ENCODE measurements at regions not wholly inside any gene's neighbourhood (a gene's known extent, or its start where the extent isn't known, plus 50 kb on each side); places are given as distances from the start of the nearest gene placed in this dataset.

DNA sequence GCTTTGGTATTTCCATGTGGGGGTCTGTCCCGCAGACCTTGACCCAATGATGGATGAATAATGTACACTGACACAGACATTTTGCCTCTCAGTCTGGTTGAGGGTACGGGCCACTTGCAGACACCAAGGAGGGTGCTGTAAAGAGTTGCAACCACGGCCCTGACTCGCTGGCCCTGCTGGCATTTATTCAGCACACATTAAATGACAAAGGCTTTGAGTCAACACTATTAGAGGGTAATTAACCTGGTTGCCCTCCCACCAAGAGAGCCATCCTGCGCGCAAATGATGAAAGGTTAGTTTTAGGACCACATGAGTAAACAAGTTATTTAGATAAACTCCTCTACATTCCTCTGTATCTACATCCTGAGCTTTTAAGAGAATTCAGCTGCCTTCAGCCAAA lies 308.9 kb upstream of the MMS22L start:
- no peak for DNase-seq (ENCODE audit: low spot score)

DNA sequence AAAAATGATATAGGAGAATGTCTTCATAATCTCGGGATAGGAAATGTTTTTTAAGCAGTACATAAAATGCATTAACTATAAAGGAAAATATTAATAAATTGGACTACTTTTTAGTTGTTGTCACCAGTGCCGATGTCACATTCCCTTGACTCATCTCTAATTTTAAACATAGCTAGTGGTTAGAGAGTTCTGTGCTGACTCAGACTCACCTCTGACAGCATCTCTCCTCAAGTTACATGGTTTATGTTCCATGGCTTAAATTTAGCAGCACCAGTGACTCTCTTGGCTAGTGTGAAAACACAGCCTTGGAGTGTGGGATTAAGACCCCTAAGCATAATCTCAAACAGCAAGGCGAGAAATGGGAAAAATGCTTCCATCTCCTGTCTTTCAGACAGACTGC lies 311.8 kb upstream of the MMS22L start:
- DNase-seq (ENCODE audit: low spot score) = no peak

DNA sequence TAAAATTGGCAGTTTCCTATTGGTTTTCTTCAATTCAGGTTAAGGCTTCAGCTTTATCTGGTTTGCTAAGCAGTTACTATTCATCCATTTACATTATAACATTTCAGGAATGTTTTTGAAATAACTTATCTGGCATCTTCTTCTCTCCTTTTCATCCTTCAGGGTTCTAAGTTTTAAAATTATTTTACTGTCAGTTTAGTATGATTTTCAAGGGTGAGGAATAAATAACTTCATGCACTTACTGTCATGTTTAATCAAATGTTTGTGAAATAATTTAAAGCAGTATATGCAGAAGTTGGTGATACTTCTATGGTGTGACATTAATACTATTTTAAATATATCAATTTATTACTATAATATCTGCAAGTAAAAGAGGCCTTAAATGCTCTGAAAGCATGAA lies 338.1 kb upstream of the MMS22L start:
- DNase-seq (ENCODE audit: low spot score) = no peak

DNA sequence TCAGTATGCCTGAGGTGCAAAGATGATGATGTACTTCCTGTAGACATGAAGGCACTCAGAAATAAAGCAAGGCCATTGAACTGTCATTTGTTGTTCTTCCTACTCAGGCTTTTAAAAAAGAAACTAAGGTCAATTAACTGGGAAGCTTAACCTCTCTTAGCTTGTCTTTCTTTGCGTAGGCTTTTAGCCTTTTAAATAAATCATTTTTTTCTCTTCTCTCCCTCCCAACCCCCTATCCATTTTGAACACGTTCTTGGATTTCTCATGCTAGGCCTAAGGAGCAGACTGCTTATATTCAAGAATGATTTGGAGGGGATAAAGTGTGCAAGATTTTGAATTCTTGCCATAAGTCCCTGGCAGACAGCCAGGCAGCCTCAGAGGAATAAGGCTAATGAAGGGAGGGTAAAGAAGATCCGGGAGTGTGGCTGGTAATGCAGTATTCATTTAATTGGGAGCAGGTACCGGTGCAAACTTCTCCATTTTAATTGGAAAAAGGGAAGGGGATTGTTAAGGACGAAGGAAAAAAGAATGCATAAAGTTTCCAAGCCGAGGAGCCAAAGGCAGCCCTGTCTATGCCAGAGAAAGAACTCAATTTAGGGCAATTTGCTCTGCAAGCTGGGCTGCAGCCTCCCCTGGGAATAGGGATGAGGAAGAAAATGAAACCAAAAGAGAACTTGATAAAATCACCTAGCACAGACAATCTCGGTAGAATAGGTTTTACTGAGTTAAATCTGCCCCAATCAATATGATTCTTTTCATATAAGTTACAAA lies 343.8 kb upstream of the MMS22L start:
- no peak for DNase-seq (ENCODE audit: low spot score)

DNA sequence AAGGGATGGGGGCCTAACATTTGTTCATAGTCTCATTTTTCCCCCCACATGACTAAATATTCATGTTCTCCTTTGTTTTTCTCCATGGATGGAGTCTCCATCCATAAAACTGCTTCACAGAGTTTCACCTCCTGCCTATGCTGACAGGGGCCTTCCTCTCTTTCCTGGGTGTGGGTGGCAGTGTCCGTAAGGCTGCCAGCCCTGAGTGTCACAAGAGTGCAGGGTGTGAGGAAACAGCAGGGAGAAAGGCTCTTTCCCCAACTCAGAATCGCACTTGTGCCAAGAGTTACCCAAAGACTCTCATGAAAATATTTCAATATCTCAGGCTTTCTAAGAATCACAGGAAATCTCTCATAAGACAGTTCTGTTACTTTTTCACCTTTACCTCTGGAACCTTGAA lies 346.2 kb upstream of the MMS22L start:
- DNase-seq (ENCODE audit: low spot score) = no peak

DNA sequence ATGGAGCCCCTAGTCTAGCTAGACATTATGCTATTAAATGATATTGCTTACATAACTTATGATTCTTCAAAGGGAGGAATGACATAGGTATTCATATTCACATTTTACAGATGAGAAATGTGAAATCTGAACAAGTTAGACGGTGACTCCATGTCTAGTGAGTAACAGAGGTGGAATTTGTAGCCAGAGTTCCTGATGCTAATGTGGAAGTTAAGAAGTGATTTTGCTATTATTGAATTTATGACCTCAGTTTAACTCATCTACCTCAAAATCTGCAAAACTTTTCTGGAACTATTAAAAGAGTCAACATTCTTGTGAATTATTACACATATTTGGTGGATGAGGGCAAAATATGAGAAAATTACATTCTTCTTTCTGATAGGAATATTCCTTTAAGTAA lies 347.6 kb upstream of the MMS22L start:
- DNase-seq (ENCODE audit: low spot score) = no peak

DNA sequence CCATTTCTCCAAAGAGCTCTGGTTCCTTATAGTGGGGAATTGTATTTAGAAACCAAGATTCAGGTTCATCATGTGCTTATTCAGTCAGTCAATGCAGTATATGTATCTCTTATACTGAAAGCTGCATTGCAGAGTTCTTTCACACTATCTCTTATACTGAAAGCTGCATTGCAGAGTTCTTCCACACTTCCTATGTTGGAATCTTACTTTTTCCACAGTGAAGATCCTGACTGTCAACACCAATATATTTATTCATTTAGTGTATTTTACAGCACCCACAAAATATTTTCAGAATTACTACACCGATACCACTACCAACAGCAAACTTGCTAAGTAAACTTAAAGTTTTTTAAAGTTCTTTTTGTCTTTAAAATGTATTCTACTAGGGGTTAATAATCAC lies 349.3 kb upstream of the MMS22L start:
- DNase-seq (ENCODE audit: low spot score) = no peak

DNA sequence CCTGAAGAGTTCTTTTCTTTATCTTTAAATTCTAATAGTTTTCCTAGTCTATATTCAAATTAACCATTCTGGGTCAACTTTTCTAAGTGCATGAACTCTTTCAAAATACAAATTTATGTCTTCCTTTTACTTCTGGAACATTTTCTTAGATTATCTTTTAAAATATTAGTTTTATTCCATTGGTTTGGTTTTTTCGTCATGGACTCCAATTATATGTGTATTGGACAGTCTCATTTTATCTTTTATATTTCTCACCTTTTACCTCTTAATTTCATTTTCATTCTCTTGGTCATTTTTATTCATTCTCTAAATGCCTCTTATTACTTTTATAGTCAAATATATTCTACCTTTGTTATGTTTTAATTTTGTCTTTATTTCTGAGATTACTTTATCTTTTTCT lies 356.7 kb upstream of the MMS22L start:
- DNase-seq (ENCODE audit: low spot score) = no peak

DNA sequence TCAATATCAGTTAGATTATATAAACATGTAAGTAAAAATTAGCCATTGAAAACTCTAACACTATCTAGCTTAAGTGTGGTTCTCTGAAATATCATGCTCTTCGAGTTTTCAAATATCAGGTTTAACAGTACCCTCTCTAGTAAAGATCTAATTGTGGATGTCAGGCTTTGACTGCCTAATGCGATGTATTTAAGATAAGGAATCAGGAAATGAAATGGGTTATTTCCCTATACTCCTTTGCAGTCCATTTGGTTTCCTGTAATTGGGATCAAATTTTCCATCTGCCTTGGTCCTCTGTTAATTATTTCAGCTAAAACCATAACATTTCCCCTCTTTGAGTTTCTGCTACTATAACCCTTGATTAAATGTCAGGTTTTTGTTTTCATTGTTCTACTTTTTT lies 361.3 kb upstream of the MMS22L start:
- DNase-seq (ENCODE audit: low spot score) = no peak

DNA sequence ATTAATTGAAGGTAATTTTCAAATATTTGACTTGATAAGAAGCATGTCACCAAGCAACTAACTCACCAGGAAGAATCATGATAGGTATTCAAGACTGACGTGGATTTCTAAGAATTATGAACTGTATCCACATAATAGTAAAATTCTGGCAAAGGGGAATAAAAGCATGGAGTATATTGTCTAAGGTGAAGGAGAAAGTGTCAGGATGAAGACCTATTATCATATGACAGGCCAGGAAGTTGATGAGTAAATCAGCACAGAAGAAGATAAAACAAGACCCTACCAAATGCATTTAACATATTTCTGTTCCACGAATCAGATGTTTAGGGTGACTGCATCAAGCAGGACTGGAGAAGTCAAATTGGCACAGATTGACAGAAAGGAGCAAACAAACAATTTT lies 362.7 kb upstream of the MMS22L start:
- DNase-seq (ENCODE audit: low spot score) = no peak

DNA sequence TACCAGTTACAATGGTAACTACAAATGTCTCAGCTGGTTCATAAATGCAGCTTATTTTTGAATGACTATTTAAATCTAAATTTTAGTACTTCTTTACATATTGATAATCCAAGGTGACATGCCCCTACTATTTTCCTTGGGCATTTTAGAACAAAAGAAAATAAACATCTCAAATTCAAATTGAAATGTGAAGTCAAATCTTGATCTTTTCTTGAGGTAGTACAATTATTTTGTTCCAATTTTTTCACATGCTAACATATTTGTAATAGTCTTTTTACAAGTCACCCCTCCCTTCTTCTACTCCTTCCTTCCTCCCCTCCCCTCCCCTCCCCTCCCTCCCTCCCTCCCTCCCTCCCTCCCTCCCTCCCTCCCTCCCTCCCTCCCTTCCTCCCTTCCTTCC lies 370.1 kb upstream of the MMS22L start:
- DNase-seq (ENCODE audit: low spot score) = no peak

DNA sequence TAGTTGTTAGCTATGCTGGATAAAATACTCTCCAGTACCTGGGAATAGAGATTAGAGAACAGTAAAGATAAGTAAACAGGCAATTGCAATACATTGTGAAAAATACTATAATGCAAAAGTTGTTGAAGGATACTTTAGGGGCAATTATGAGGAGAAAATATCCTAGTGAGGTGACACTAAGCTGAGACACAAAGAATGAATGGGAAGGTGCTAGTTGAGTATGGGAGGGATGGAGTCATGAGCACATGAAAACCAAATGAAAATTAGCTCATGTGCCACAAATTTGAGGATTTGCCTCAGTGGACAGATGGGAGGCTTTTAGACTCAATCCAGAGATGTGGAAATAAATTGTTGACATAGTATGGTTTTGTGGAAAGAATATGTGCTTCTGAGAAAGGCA lies 370.5 kb upstream of the MMS22L start:
- no peak for DNase-seq (ENCODE audit: low spot score)

DNA sequence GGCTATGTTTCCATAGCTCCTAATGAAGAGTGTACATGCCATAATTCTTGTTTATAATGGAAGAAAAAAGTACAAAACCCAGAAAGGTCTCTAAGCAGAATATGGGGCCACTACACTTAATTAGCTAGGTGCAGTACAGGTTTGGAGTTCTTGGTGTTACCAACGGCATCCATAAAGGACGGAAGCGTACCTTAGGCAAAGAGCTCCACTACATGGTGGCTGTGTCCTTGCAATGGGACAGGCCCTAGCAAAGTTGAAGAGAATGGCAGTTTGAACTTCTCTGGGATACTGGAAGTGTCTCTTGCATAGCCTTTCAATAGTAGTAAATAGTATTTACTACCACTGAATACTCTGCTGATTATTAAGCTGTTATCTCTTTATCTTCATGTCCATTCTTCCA lies 371.7 kb upstream of the MMS22L start:
- DNase-seq (ENCODE audit: low spot score) = no peak

DNA sequence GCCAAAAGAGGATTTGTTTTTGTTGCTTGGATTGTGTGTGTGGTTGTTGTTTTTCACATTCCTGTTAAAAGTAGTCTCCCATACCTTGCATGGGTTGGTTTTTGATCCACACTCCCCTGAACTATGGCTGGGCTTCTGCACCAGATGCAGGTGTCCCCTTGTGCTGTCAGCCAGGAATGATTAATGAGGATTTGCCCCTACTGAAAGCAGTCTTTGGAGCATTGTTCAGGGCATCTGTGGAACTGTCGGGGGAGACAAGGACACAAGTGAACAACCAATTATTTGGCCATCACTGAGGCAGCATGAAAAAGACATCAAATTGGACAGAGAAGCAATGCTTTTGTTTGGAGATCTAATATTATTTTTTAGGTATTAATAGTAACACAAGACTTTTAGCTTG lies 373.2 kb upstream of the MMS22L start:
- DNase-seq (ENCODE audit: low spot score) = no peak

DNA sequence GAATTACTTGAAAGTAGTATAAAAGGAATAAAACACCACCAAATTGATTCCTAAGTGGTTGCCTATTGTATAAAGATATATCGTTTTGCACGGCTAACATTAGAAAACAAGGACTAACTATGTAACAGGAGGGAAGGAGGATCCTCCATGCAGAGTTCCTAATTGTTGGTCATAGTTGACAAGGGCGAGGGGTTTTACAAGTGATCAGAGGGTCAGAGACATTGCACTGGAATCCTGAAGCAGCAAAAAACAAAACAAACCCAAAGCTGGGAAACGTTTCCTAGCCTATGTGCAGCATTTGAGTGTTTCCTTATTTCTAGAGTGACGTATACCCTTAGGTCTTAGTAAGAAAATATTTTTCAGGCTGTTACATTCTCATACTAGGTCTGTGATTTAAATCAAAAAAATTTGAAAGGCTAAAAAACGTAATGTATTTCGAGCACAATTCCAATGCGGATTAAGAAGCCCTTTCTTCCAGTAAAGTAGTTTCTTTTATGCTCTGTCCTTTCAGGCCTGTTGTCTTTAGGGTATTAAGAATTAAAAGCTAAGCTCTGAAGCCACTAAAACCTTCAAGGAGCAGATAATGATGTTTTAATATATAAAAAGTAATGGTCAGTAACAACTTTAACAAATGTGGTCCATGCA lies 373.8 kb upstream of the MMS22L start:
- no peak for DNase-seq (ENCODE audit: low spot score)

DNA sequence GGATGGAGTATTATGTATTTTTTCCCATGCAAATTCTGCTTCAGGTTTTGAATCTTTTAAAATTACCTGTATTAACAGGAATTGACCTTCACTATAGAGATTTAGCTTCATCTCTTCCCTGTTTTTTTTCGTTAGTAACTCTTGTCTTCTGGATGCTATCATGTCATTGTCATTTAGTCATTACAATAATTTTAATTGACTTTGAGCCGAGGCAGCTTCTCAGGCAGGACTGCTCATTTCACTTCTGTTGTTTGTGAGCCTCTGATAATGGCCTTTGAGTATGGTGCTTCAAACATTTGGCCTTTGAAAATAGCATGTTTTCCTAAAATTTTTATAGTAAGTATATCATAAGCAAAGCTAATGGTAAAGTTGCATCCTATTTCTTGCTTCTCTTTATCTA lies 375.1 kb upstream of the MMS22L start:
- no peak for DNase-seq (ENCODE audit: low spot score)

DNA sequence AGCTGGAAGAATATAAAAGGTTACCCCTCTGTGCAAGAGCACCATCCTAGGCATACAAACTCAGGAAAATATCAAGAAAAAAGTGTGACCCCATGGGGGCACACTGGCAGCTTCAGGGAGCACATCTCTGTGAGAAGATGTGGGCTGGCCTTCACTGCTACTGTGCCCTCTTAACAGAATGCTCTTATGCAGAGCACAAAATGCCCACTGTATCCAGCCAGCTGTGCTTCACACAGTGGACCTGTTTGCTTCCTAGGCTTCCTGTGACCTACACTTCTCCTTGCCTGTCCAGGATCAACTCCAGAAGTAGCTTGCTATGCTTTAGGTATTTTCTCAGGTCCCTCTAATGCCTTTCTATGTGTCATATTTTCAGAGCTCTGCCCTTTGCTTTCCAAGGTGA lies 380.2 kb upstream of the MMS22L start:
- DNase-seq (ENCODE audit: low spot score) = no peak

DNA sequence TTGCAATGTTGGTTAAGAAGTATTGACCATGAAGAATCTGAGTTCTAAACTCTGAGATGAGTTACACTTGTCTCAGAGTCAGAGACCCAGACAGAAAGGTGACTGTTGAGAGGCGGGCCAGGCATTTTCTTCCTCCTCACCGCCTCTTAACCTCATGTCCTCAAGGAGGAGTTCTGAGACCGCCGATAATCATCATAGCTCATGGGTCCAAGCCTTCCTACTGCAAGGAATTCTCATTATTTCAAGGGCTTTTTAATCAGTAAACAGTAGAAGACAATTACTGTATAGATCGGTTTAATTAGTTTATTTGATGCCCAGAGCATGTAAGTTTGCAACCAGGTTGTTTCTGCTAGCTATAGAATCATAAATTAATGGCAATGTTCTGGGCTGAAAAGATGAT lies 382.4 kb upstream of the MMS22L start:
- DNase-seq (ENCODE audit: low spot score) = no peak

DNA sequence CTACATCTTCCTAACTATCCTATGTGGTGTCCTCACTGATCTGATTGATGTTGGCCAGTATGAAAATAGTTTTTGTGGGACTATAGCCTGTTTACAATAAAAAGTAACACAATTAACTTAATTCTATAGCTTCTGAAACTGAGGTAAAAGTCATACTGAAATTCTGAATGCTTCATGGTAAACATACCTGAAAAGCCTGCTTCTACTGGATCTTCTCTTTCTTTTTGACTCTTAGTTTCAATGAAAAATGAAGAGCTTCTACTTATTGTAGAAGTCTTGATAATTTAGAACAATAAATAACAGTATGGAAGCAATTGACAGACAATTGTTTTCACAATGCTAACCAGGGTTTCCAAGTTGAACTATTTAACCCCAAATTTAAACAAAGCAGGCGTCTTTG lies 383.9 kb upstream of the MMS22L start:
- DNase-seq (ENCODE audit: low spot score) = no peak

DNA sequence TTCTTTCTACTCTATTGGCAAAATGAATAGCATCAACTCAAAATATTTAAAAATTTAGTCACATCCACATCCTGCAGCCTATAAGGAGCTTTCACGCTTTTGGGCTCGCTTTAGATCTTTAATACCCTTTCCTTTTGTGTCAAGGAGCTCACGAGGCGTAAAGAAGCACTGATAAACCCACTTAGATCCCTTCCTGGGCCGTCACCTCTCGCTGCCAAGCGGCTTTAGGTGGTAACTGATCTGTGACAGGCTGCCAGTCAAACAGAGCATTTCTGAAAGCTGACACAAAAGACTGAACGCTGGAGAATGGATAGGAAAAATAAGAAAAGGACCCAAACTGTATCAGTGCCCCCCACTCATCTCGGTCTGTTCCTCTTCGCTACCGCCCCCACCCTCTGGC lies 385.7 kb upstream of the MMS22L start:
- DNase-seq (ENCODE audit: low spot score) = no peak

DNA sequence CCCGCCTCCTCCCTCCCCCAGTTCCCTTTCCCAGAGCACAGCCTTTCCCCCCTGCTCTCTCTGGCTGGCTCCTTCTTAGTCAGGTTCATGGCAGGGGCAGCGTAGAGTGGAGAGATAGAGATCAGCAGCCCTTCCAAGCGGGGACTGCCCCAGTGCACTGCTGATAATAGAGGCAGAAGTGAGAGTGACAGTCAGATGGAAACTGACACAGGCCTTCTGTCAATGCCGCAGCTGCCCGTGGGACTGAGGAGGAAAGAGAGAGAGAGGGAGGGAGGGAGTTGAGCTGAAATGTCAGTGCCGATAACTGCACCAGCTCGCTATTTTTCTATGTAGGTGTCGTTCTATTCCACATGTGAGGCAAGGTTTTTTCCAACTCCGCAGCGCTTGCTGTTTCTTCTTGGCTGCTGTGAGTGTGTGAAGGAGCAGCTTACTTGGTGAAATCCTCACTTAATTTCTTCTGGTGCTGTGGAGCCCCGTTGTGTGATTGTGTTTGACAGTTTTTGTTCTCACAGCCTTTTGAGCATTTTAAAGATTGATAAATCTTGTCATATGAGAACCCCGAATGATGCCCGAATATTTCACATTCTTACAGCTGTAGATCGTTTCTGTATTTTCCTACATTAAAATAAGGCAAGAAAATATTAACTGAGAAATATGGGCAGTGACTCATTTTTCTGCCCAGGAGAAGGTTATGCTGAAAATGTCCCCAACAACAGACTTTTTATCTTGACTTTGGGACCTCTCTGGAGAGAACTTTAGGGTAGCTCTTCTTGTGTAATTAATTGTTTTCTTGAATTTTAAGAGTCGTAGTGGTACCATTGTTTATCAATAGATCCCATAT lies 386.4 kb upstream of the MMS22L start:
- no peak for DNase-seq (ENCODE audit: low spot score)

DNA sequence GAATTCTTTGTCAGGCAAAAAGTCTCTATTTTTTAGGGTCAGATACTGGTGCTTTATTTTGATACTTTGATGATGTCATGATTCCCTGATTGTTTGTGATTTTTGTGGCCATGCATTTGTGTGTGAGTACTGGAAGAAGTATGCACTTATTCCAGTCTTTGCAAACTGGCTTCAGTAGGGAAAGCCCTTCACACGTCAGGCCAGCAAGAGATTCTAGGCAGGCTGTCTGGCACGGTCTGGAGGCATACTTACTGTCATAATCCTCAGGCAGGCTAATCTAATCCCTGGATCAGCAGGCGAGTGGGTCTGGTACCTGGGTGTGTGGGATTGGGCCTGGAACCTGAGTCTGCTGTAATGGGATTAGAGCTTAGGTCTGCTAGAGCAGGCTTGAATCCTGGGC lies 391.8 kb upstream of the MMS22L start:
- no peak for DNase-seq (ENCODE audit: low spot score)

DNA sequence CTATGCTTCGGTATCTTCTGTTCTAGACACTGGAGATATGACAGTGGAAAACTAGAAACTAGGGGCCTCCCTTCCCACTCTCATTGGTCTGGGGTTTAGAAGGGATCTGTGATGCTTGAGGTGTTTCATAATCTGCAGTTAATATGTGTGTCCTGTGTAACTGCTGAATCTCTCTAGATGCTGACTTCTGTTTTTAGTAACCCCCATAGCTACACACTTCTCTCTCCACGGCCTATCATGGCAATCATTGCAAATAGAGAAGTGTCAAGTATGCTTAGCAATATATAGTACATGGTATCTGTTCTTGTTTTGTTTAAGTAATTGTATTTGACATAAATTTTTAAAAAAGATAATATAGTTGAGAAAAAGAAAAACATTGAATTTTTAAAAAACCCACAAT lies 394.6 kb upstream of the MMS22L start:
- DNase-seq (ENCODE audit: low spot score) = no peak

Measured in CD4-positive, alpha-beta T cell treated with Interleukin-15 for 4 hours (primary cell).